Right cardiac atrium (tissue), 5 donors: ENCODE measurements at regions not wholly inside any gene's neighbourhood (a gene's known extent, or its start where the extent isn't known, plus 50 kb on each side); places are given as distances from the start of the nearest gene placed in this dataset.

Experiments used
- ATAC-seq, 2 donors: fragments of 200-7000 bp; cut with Tn5 transposase; one replicate each; pipeline versions ENCODE4 v1.8.0 to v1.9.1; 2020; ENCODE audit warnings: moderate library complexity in 2 of 2, mild to moderate bottlenecking in 1 of 2
- DNase-seq, 3 donors: peaks; one replicate each; pipeline ENCODE4 v3.0.0-alpha.2; 2020
- H3K27ac ChIP-seq: one replicate; pipeline ENCODE4 v1.5.1; 2013; ENCODE audit warnings: mild to moderate bottlenecking, low read length, control low read depth, moderate library complexity
- H3K27me3 ChIP-seq: one replicate; pipeline ENCODE4 v1.6.1; 2013; ENCODE audit not compliant: control insufficient read depth, insufficient read depth
- H3K4me1 ChIP-seq: one replicate; pipeline ENCODE4 v1.6.1; 2013; ENCODE audit warnings: low read length; ENCODE audit not compliant: control insufficient read depth, insufficient read depth
- H3K4me3 ChIP-seq: one replicate; pipeline ENCODE4 v1.5.1; 2013; ENCODE audit warnings: low read length, control low read depth
- H3K9me3 ChIP-seq: one replicate; pipeline ENCODE4 v1.6.1; 2013; ENCODE audit warnings: low read length; ENCODE audit not compliant: control insufficient read depth
- WGBS: extraction: QIAGEN DNeasy Blood & Tissue Kit; methylation state at CpG from one replicate; pipeline ENCODE4 v1.1.7; 2013; 5-methylcytosine and 5-hydroxymethylcytosine counted together
- intact Hi-C, 4 donors: fragments of 100-400 bp; cut with DNase I; formaldehyde crosslinking; loops; one replicate each; pipeline versions ENCODE4 v1.11.0 to v1.14.0; 2022 to 2023
- donor health status: healthy with polysubstance abuse.
- donor health status: DM: no; HTN: yes; CAD: no.
- donor health status: DM: no; HTN: no; CAD: no.
- donor health status: DM: no; HTN: yes; CAD: no; lungs with severe emphysema.
- donor health status: DM: yes; HTN: yes; CAD: no.

- no peak overlapping the region for H3K4me3 ChIP-seq
- no peaks in the 10 kb centered on the region for H3K4me1 ChIP-seq
- ATAC-seq (no peak), DNase-seq (no peak)
- no peak overlapping the region for H3K27ac ChIP-seq
- no peaks in the 10 kb centered on the region for H3K27me3 ChIP-seq
- 21% methylated on average over 3 of the region's 3 CpGs for WGBS
- no peaks in the 10 kb centered on the region for H3K9me3 ChIP-seq
- intact Hi-C loops: no loop called here
Observed at GRCh38 chr4:119679251-119679650, 50.6 kb upstream of the PDE5A start.

- Histone ChIP-seq H3K4me1 (no peaks in the 10 kb centered on the region), H3K4me3 (no peak overlapping the region), H3K9me3 (no peaks in the 10 kb centered on the region), H3K27ac (no peak overlapping the region), H3K27me3 (no peaks in the 10 kb centered on the region)
- no peak for ATAC-seq
- WGBS: 76% methylated on average over 1 of the region's 1 CpG
- no peak for DNase-seq
- intact Hi-C loops: no loop called here
Observed at GRCh38 chr4:119678761-119679160, 50.2 kb upstream of the PDE5A start.
